ENCODE measurements at regions not wholly inside any gene's neighbourhood (a gene's known extent, or its start where the extent isn't known, plus 50 kb on each side); places are given as distances from the start of the nearest gene placed in this dataset.

GRCh38 chr3:110929816-110930215 lies 141.8 kb upstream of the NECTIN3 start:
- TF ChIP-seq CTCF (conservative IDR thresholded peaks at IDR 0.05) (no peak), ZFX (IDR thresholded peaks at IDR 0.05) (no peak)
